Mucosa of rectum (tissue), 2 donors: ENCODE measurements at regions not wholly inside any gene's neighbourhood (a gene's known extent, or its start where the extent isn't known, plus 50 kb on each side); places are given as distances from the start of the nearest gene placed in this dataset.
"Not testable (repeated sequence)": the region's sequence is repeated elsewhere in the genome, so short reads cannot be mapped to it uniquely, and the experiment has no call there.

Experiments
- H3K27ac ChIP-seq, 2 donors: one replicate each; pipeline ENCODE4 v1.7.0; 2013; ENCODE audit warnings: inconsistent platforms in 2 of 2, low read depth in 2 of 2, low read length in 2 of 2
- H3K27me3 ChIP-seq, 2 donors: one replicate each; pipeline ENCODE4 v1.7.0; 2013; ENCODE audit warnings: low read length in 2 of 2; ENCODE audit not compliant: control insufficient read depth in 2 of 2, insufficient read depth in 2 of 2
- H3K36me3 ChIP-seq, 2 donors: one replicate each; pipeline ENCODE4 v1.7.0; 2013; ENCODE audit warnings: low read length in 2 of 2; ENCODE audit not compliant: control insufficient read depth in 2 of 2, insufficient read depth in 2 of 2
- H3K4me1 ChIP-seq, 2 donors: one replicate each; pipeline ENCODE4 v1.7.0; 2013; ENCODE audit warnings: low read length in 2 of 2, mild to moderate bottlenecking in 1 of 2; ENCODE audit not compliant: control insufficient read depth in 2 of 2, insufficient read depth in 2 of 2
- H3K4me3 ChIP-seq, 2 donors: one replicate each; pipeline ENCODE4 v1.7.0; 2013; ENCODE audit warnings: low read length in 2 of 2
- H3K9ac ChIP-seq, 2 donors: one replicate each; pipeline ENCODE4 v1.7.0; 2013; ENCODE audit warnings: low read length in 2 of 2, low read depth in 1 of 2, mild to moderate bottlenecking in 1 of 2
- H3K9me3 ChIP-seq, 2 donors: one replicate each; pipeline ENCODE4 v1.7.0; 2013; ENCODE audit warnings: low read length in 2 of 2; ENCODE audit not compliant: control insufficient read depth in 2 of 2
- donor health status: healthy.
- donor health status: Normal muscosa, but diverticular disease.

- Histone ChIP-seq H3K9ac (no peak overlapping the region), H3K27ac (no peak overlapping the region), H3K9me3 (no peaks in the 10 kb centered on the region), H3K4me3 (no peak overlapping the region), H3K27me3 (no peaks in the 10 kb centered on the region), H3K36me3 (no peaks in the 10 kb centered on the region), H3K4me1 (peaks cover 0 to 3% of the 10 kb centered on the region in 2 donors)
Observed at GRCh38 chr2:175282300-175282699, 100.8 kb upstream of the ATP5MC3 start.

DNA sequence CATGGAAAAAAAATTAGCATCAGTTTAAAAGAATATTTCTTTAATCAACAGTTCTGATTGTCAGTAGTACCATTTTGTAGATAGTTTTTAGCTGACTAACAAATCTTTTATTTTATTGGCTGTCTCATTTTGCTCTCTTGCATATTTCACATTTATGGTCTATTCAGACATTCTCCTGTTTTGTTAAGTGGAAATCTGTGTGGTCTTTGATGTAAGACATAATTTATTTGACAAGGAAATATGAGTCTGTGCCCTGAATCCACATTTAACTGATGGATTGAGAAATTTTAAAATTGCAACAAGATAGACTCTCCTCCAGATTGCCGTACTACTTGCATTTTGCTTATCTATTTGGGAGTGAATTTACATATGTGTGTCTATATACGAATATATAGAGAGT lies 96.3 kb upstream of the ATP5MC3 start:
- no peak overlapping the region for H3K9ac ChIP-seq
- no peaks in the 10 kb centered on the region for H3K4me1 ChIP-seq
- no peaks in the 10 kb centered on the region for H3K36me3 ChIP-seq
- no peaks in the 10 kb centered on the region for H3K9me3 ChIP-seq
- no peaks in the 10 kb centered on the region for H3K27me3 ChIP-seq
- no peak overlapping the region for H3K27ac ChIP-seq
- H3K4me3 ChIP-seq, result no peak overlapping the region

GRCh38 chr2:175275539-175275938 lies 94.0 kb upstream of the ATP5MC3 start:
- no peaks in the 10 kb centered on the region for H3K36me3 ChIP-seq
- no peaks in the 10 kb centered on the region for H3K4me1 ChIP-seq
- H3K9ac ChIP-seq, result no peak overlapping the region
- no peaks in the 10 kb centered on the region for H3K27me3 ChIP-seq
- no peaks in the 10 kb centered on the region for H3K9me3 ChIP-seq
- H3K4me3 ChIP-seq, result no peak overlapping the region
- no peak overlapping the region for H3K27ac ChIP-seq

GRCh38 chr2:175259164-175259563 lies 77.7 kb upstream of the ATP5MC3 start:
- H3K4me3 ChIP-seq, result no peak overlapping the region
- H3K4me1 ChIP-seq, result no peaks in the 10 kb centered on the region
- H3K27me3 ChIP-seq, result peaks cover 0 to 3% of the 10 kb centered on the region in 2 donors
- no peaks in the 10 kb centered on the region for H3K9me3 ChIP-seq
- H3K27ac ChIP-seq, result no peak overlapping the region
- H3K36me3 ChIP-seq, result no peaks in the 10 kb centered on the region
- no peak overlapping the region for H3K9ac ChIP-seq

- Histone ChIP-seq H3K9me3 (no peaks in the 10 kb centered on the region), H3K27ac (no peak overlapping the region), H3K4me3 (no peak overlapping the region), H3K4me1 (no peaks in the 10 kb centered on the region), H3K9ac (no peak overlapping the region), H3K36me3 (no peaks in the 10 kb centered on the region), H3K27me3 (peaks cover 0 to 3% of the 10 kb centered on the region in 2 donors)
Observed at GRCh38 chr2:175256806-175257585, 75.5 kb upstream of the ATP5MC3 start.

GRCh38 chr2:175256391-175256790 lies 74.9 kb upstream of the ATP5MC3 start:
- H3K9me3 ChIP-seq, H3K27ac ChIP-seq, H3K4me3 ChIP-seq, H3K27me3 ChIP-seq, H3K9ac ChIP-seq, H3K4me1 ChIP-seq, H3K36me3 ChIP-seq: not testable (repeated sequence)

- H3K9me3 ChIP-seq, result no peaks in the 10 kb centered on the region
Observed at GRCh38 chr2:175253871-175254270, 72.4 kb upstream of the ATP5MC3 start.

GRCh38 chr2:175251425-175252041 lies 70.0 kb upstream of the ATP5MC3 start:
- Histone ChIP-seq H3K27ac (no peak overlapping the region), H3K36me3 (no peaks in the 10 kb centered on the region), H3K9me3 (no peaks in the 10 kb centered on the region), H3K9ac (no peak overlapping the region), H3K27me3 (no peaks in the 10 kb centered on the region), H3K4me3 (no peak overlapping the region), H3K4me1 (no peaks in the 10 kb centered on the region)

More at GRCh38 chr2:175253871-175254270, 72.4 kb upstream of the ATP5MC3 start:
- Histone ChIP-seq H3K36me3 (no peaks in the 10 kb centered on the region), H3K27ac (no peak overlapping the region), H3K4me3 (no peak overlapping the region), H3K9ac (no peak overlapping the region), H3K27me3 (peaks cover 0 to 3% of the 10 kb centered on the region in 2 donors), H3K4me1 (no peaks in the 10 kb centered on the region)

DNA sequence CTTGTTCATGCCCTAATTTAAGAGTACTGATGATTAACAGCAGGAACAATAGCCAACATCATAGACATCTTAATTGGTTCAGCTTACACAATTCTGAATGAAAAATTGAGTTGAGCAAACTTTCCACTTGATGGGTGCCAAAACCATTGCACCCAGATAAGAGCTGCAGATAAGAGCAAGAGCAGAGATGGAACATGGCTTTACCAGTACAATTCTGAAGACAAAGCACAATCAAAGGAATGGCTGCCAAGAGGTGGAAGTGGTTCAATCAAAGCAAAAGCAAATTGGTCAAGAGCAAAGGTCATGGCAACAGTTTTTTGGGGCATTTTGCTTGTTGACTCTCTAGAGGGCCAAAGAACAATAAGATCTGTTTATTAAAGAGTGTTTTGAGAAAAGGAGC lies 65.6 kb upstream of the ATP5MC3 start:
- no peak overlapping the region for H3K27ac ChIP-seq
- no peaks in the 10 kb centered on the region for H3K27me3 ChIP-seq
- H3K36me3 ChIP-seq, result no peaks in the 10 kb centered on the region
- H3K4me3 ChIP-seq, result no peak overlapping the region
- no peak overlapping the region for H3K9ac ChIP-seq
- no peaks in the 10 kb centered on the region for H3K4me1 ChIP-seq
- no peaks in the 10 kb centered on the region for H3K9me3 ChIP-seq

DNA sequence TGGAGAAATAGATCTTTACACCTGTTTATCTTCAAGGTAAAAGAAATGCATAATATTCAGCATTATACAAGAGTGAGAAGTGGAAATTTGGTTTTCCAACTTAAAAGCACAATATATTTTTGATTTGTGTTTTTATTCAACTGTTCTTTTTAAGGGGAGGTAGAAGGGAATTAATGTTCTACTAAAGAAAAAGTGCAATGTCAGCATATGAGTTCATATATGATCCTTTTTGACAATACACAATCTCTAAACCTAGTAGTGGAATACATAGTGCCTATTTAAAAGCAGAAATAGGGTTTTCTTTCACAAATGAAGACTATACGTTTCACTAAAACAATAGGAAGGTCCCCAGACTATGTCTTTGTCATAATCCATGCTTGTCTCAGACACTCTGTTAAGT lies 63.2 kb upstream of the ATP5MC3 start:
- Histone ChIP-seq H3K27ac (no peak overlapping the region), H3K9ac (no peak overlapping the region), H3K36me3 (no peaks in the 10 kb centered on the region), H3K9me3 (no peaks in the 10 kb centered on the region), H3K4me3 (no peak overlapping the region), H3K27me3 (no peaks in the 10 kb centered on the region), H3K4me1 (no peaks in the 10 kb centered on the region)
